ENCODE measurements at regions not wholly inside any gene's neighbourhood (a gene's known extent, or its start where the extent isn't known, plus 50 kb on each side); places are given as distances from the start of the nearest gene placed in this dataset.

DNA sequence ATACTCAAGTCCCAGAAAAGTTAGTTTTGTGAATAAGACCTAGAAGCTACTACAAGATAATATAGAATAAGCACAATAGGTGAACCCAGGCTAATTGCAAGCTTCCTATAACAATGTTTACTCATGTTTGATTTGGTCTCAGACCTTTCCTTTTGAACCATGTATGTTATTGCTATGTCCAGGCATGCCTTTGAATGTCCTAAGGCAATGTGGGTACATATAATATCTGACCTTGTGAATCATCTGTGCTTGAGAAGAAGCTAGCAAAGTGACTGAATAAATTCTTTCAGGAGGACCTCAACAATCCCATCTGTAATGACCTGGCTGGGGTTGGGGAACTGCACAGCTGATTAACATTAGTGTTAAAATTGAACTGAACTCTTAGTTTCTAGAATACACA, 1285.9 kb upstream of the CELF4 start:
- ATAC-seq: no peak
- no peak overlapping the region for H3K27ac Mint-ChIP-seq
- H3K9me3 Mint-ChIP-seq (ENCODE audit: insufficient read depth): peaks cover 4% of the 10 kb centered on the region
- H3K27me3 Mint-ChIP-seq (ENCODE audit: low read depth): no peaks in the 10 kb centered on the region
- H3K36me3 Mint-ChIP-seq (ENCODE audit: low read depth): no peaks in the 10 kb centered on the region
- no peak overlapping the region for H3K4me3 Mint-ChIP-seq
- ChIA-PET POLR2A (no interaction called here), CTCF (no interaction called here)
- DNase-seq: no peak
- H3K4me1 Mint-ChIP-seq (ENCODE audit: low read depth): no peaks in the 10 kb centered on the region

DNA sequence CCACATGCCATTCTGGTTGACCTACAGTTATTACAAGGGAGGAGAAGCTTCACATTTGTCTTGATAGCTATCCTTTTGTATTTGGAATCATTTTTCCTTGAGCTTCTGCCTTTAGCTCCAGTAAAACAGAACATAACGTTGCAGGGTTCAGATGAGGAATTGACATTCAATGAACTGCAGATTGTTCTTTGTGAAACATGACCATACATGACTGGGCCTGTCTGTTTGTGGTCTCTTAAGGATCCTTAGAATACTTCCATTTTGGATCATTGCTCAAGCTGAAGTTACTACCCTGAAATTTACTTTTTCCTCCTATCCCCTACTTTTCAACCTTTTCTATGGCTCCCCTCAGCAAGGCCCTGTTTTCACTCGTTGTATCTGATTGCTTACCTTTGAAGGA, 1281.7 kb upstream of the CELF4 start:
- no peak overlapping the region for H3K4me3 Mint-ChIP-seq
- H3K27ac Mint-ChIP-seq: no peak overlapping the region
- no peaks in the 10 kb centered on the region for H3K4me1 Mint-ChIP-seq (ENCODE audit: low read depth)
- H3K9me3 Mint-ChIP-seq (ENCODE audit: insufficient read depth): peaks cover 6% of the 10 kb centered on the region
- no peaks in the 10 kb centered on the region for H3K27me3 Mint-ChIP-seq (ENCODE audit: low read depth)
- CTCF ChIA-PET: no interaction called here
- POLR2A ChIA-PET: no interaction called here
- ATAC-seq (no peak), DNase-seq (no peak)
- no peaks in the 10 kb centered on the region for H3K36me3 Mint-ChIP-seq (ENCODE audit: low read depth)

DNA sequence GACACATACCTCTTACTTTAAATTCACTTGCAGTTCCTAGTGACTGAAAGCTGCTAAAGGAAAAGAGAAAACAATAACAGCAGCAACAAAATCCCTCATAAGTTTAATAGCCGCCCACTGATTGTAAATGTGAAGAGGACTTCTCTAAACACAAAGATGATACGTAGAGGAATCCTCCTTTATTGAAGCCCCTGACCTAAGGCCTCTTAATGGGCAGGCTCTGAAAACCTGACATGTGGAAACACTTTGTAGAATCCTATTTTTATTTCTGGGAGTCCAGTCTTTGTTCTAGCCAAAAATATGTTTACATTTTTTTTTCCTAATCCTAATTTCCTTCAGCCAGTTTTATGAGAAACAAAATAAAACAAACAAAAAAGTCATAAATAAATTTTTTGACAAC, 1277.7 kb upstream of the CELF4 start:
- H3K4me3 Mint-ChIP-seq: no peak overlapping the region
- ChIA-PET CTCF (no interaction called here), POLR2A (no interaction called here)
- no peak overlapping the region for H3K27ac Mint-ChIP-seq
- H3K9me3 Mint-ChIP-seq (ENCODE audit: insufficient read depth): peaks cover 6% of the 10 kb centered on the region
- H3K36me3 Mint-ChIP-seq (ENCODE audit: low read depth): no peaks in the 10 kb centered on the region
- ATAC-seq (no peak), DNase-seq (no peak)
- H3K4me1 Mint-ChIP-seq (ENCODE audit: low read depth): no peaks in the 10 kb centered on the region
- H3K27me3 Mint-ChIP-seq (ENCODE audit: low read depth): no peaks in the 10 kb centered on the region

DNA sequence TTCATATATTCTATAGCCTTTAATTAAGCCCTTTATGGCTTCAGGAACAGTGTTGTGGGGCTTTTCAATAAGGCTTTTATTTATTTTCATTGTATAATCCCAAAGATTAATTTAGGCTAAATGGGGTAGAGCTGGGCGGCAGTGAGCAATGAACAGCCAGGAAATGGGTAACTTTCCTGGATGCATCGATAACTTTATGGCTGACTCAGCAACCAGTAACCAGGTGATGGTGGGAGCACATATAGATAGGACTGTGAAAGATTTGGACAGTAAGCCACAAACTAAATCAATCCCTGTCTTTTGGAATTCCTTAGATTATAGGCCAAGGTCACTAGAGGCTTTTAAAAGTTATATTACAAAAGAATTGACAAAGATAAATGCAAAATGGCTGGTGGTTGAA, 1260.6 kb upstream of the CELF4 start:
- no peaks in the 10 kb centered on the region for H3K36me3 Mint-ChIP-seq (ENCODE audit: low read depth)
- POLR2A ChIA-PET: no interaction called here
- DNase-seq (no peak), ATAC-seq (no peak)
- CTCF ChIA-PET: no interaction called here
- no peak overlapping the region for H3K4me3 Mint-ChIP-seq
- H3K27me3 Mint-ChIP-seq (ENCODE audit: low read depth): no peaks in the 10 kb centered on the region
- no peaks in the 10 kb centered on the region for H3K4me1 Mint-ChIP-seq (ENCODE audit: low read depth)
- no peak overlapping the region for H3K27ac Mint-ChIP-seq
- H3K9me3 Mint-ChIP-seq (ENCODE audit: insufficient read depth): no peaks in the 10 kb centered on the region

DNA sequence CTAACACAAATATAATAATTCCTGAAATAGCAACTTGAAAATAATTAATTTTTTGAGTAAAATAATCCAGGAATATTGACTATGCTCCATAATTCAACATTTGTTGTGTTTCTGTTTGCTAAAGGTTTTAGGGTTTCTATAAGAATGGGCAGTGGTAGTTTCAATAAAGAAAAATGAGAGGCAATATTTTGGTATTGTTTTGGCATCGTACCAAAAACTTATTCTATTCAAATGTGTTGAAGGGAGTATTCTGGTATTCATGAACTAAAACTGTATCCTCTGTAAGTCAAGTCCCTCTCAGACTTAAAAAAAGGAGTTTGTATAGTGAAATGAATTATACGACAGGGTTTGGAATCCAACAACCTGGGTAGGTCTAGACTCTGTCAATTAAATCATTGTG, 1245.6 kb upstream of the CELF4 start:
- Mint-ChIP-seq H3K4me1 (ENCODE audit: low read depth) (no peaks in the 10 kb centered on the region), H3K36me3 (ENCODE audit: low read depth) (no peaks in the 10 kb centered on the region), H3K9me3 (ENCODE audit: insufficient read depth) (no peaks in the 10 kb centered on the region), H3K27ac (no peak overlapping the region), H3K4me3 (no peak overlapping the region), H3K27me3 (ENCODE audit: low read depth) (no peaks in the 10 kb centered on the region)
- ChIA-PET CTCF (no interaction called here), POLR2A (no interaction called here)
- ATAC-seq (no peak), DNase-seq (no peak)

DNA sequence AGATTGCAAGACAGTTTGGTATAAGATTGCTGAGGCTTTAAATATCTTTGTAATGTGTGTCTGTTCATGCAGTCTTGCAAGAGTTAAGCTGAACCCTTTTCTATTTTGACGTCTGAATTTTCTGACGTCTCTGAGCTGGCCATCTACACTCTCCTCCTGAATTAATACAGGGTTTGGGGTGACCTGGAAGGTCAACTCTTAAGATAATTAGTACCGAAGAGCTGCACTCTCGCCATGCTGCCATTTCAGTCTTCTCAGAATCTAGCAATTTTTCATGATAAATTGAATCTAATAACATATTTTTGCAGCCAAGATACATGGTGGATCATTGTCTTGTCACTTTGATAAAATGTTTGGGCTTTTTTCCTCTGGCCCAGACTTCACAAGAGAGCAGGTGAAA, 1245.2 kb upstream of the CELF4 start:
- ChIA-PET CTCF (no interaction called here), POLR2A (no interaction called here)
- no peak for DNase-seq
- ATAC-seq: no peak
- Mint-ChIP-seq H3K4me3 (no peak overlapping the region), H3K36me3 (ENCODE audit: low read depth) (no peaks in the 10 kb centered on the region), H3K4me1 (ENCODE audit: low read depth) (no peaks in the 10 kb centered on the region), H3K27ac (no peak overlapping the region), H3K9me3 (ENCODE audit: insufficient read depth) (no peaks in the 10 kb centered on the region), H3K27me3 (ENCODE audit: low read depth) (no peaks in the 10 kb centered on the region)

DNA sequence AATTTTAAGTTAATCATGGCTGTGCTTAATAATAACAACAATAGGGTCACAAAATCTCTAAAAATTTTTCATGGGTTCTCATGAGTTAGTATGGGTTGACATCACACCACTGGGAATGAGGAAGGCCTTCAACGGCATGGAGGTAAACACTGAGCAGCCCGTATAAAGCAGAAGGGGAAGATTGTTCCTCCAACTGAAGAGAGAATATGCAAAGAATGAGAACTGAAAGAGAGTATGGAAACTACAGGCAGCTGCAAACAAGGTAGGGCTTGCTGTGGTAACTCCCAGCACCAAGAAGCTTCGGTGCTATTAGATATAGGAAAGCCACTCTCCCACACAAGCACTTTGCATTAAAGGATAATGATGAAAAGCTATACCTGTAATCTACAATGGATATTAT, 1242.3 kb upstream of the CELF4 start:
- POLR2A ChIA-PET: no interaction called here
- no peaks in the 10 kb centered on the region for H3K36me3 Mint-ChIP-seq (ENCODE audit: low read depth)
- CTCF ChIA-PET: no interaction called here
- H3K9me3 Mint-ChIP-seq (ENCODE audit: insufficient read depth): no peaks in the 10 kb centered on the region
- H3K4me1 Mint-ChIP-seq (ENCODE audit: low read depth): no peaks in the 10 kb centered on the region
- H3K4me3 Mint-ChIP-seq: no peak overlapping the region
- no peaks in the 10 kb centered on the region for H3K27me3 Mint-ChIP-seq (ENCODE audit: low read depth)
- no peak for DNase-seq
- no peak for ATAC-seq
- H3K27ac Mint-ChIP-seq: no peak overlapping the region

DNA sequence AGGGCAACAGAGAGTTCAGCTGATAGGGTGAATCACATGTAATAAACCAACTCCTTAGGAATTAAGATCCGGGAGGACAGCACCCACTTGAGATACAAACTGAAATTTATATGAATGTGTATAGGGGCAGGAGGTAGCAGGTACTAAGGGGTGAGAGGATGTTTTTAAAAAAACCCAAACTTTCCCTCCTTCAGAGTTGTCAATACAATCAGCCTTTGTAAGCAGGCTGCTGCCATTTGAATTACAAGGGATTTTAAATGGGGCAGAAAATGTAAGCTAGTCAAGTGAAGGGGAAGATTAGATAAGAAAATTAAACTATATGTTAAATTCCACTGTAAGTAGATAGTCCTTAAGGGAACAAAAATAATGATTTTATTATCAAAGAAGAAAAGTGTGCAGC, 1239.7 kb upstream of the CELF4 start:
- CTCF ChIA-PET: no interaction called here
- no peak overlapping the region for H3K4me3 Mint-ChIP-seq
- DNase-seq (no peak), ATAC-seq (no peak)
- no peaks in the 10 kb centered on the region for H3K4me1 Mint-ChIP-seq (ENCODE audit: low read depth)
- no peaks in the 10 kb centered on the region for H3K27me3 Mint-ChIP-seq (ENCODE audit: low read depth)
- no peaks in the 10 kb centered on the region for H3K36me3 Mint-ChIP-seq (ENCODE audit: low read depth)
- no peak overlapping the region for H3K27ac Mint-ChIP-seq
- H3K9me3 Mint-ChIP-seq (ENCODE audit: insufficient read depth): no peaks in the 10 kb centered on the region
- POLR2A ChIA-PET: no interaction called here

DNA sequence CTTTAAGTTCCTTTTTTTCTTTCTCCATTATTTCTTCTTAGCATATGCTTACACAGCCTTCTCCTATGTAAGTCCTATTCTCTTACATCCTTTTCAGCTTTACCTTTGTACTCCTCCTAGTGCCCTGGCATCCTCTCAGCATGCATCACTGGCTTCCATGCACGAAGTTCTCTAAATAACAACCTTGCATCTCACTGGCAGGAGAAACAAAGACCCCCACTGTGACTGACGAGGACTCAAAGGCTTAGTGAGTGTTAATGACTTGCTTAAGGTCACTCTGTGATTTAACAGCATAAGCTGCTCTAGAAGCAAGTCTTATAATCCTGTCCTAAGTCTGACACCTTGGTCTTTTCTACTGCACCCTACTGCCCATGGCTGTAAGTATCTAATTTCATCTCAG, 1236.0 kb upstream of the CELF4 start:
- ATAC-seq (no peak), DNase-seq (no peak)
- H3K36me3 Mint-ChIP-seq (ENCODE audit: low read depth): no peaks in the 10 kb centered on the region
- H3K27me3 Mint-ChIP-seq (ENCODE audit: low read depth): no peaks in the 10 kb centered on the region
- H3K27ac Mint-ChIP-seq: no peak overlapping the region
- ChIA-PET CTCF (no interaction called here), POLR2A (no interaction called here)
- H3K9me3 Mint-ChIP-seq (ENCODE audit: insufficient read depth): no peaks in the 10 kb centered on the region
- H3K4me3 Mint-ChIP-seq: no peak overlapping the region
- no peaks in the 10 kb centered on the region for H3K4me1 Mint-ChIP-seq (ENCODE audit: low read depth)

DNA sequence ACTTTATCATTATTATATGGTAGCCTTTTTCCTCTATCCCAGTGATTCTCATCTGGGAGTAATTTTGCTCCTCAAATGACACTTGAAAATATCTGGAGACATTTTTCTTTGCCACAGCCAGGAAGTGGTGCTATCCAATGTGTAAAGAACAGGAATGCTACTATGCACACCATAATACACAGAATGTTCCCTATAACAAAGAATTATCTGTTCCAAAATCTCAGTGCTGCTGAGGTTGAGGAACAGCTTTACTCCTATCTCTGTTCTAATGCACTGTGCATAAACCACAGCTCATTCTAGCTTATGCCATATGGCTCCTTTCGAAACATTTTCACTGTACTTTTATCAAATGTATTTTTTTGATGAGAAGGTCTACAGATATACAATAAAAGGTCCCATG, 1231.2 kb upstream of the CELF4 start:
- Mint-ChIP-seq H3K9me3 (ENCODE audit: insufficient read depth) (no peaks in the 10 kb centered on the region), H3K36me3 (ENCODE audit: low read depth) (no peaks in the 10 kb centered on the region), H3K4me1 (ENCODE audit: low read depth) (no peaks in the 10 kb centered on the region), H3K27me3 (ENCODE audit: low read depth) (no peaks in the 10 kb centered on the region), H3K27ac (no peak overlapping the region), H3K4me3 (no peak overlapping the region)
- ChIA-PET CTCF (no interaction called here), POLR2A (no interaction called here)
- DNase-seq: no peak
- no peak for ATAC-seq

DNA sequence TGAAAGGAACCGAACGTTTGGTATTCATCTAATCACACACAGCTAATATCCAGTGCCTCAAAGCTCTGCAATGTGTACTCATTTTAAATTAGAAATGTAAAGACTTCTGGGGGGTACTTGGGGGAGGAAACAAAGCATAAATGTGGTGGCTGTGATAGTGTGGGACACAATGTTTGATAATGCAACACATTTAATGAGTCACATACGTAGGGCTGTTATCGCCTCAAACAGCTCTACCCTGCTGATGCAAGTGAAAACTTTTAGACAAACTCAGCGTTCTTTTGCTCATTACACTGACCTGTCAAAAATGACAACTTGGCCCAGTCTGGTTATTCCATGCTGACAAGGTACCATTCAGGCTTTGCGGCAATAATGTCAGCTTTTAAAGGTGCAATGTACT, 1227.1 kb upstream of the CELF4 start:
- H3K27ac Mint-ChIP-seq: no peak overlapping the region
- ATAC-seq (no peak), DNase-seq (no peak)
- H3K27me3 Mint-ChIP-seq (ENCODE audit: low read depth): no peaks in the 10 kb centered on the region
- H3K4me1 Mint-ChIP-seq (ENCODE audit: low read depth): no peaks in the 10 kb centered on the region
- H3K36me3 Mint-ChIP-seq (ENCODE audit: low read depth): no peaks in the 10 kb centered on the region
- no peaks in the 10 kb centered on the region for H3K9me3 Mint-ChIP-seq (ENCODE audit: insufficient read depth)
- ChIA-PET CTCF (no interaction called here), POLR2A (no interaction called here)
- H3K4me3 Mint-ChIP-seq: no peak overlapping the region

DNA sequence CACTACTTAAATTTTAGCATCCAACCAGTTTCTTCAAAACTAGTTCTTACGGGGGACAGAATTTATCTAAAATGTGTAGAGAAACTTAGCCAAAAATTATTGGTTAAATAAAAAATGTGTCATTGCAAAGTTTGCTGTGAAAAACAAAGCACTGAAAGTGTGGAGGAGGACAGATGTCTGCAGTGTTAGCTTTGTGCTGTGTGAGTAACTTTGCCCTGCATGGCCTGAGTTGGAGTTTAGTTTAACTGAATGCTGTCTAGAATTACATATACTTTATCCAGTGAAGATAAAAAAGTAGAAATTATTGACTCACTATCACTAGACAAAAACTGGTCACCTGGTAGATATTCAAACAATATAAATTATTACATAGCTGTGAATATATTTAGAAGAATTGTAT, 1225.2 kb upstream of the CELF4 start:
- Mint-ChIP-seq H3K4me3 (no peak overlapping the region), H3K27me3 (ENCODE audit: low read depth) (no peaks in the 10 kb centered on the region), H3K27ac (no peak overlapping the region), H3K9me3 (ENCODE audit: insufficient read depth) (no peaks in the 10 kb centered on the region), H3K36me3 (ENCODE audit: low read depth) (no peaks in the 10 kb centered on the region), H3K4me1 (ENCODE audit: low read depth) (no peaks in the 10 kb centered on the region)
- no peak for DNase-seq
- no peak for ATAC-seq
- CTCF ChIA-PET: no interaction called here
- POLR2A ChIA-PET: no interaction called here

DNA sequence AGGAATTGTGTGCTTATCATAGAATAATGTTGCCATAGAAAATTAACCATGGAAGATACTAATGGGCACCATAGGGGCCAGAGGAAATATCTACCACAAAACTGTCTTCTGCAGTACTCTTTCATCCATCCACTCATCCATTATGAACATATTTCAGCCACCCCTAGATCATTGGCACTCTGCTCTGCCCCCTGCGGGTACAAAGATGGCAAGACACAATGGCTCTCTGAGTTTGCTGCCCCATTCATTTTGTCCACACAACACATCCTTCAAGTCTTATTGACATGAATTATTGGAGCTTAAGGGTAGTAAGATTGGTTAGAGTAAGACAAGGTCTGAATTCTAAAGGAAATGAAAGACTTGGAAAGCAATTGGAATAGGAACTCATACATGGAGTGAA, 1224.7 kb upstream of the CELF4 start:
- H3K36me3 Mint-ChIP-seq (ENCODE audit: low read depth): no peaks in the 10 kb centered on the region
- CTCF ChIA-PET: no interaction called here
- no peak overlapping the region for H3K4me3 Mint-ChIP-seq
- no peaks in the 10 kb centered on the region for H3K9me3 Mint-ChIP-seq (ENCODE audit: insufficient read depth)
- no peak overlapping the region for H3K27ac Mint-ChIP-seq
- DNase-seq (no peak), ATAC-seq (no peak)
- H3K27me3 Mint-ChIP-seq (ENCODE audit: low read depth): no peaks in the 10 kb centered on the region
- POLR2A ChIA-PET: no interaction called here
- no peaks in the 10 kb centered on the region for H3K4me1 Mint-ChIP-seq (ENCODE audit: low read depth)

DNA sequence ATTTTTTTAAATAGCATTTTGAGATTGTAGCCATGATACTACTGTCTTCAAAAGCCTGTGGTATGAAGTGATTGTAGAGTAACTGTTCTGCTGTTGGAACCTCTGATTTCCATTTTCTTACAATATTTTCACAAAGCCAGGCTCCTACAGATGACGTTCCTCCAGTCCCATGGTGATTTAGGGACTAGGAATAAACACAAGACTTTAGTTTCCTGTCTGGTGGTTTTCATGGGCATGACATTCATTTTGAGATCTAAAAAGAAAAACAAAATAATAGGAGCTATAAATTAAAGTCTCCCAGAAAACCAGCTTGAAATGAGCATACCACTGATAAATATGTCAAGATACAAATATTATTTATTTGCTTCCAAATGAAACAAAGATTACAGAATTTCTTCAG, 1223.5 kb upstream of the CELF4 start:
- ChIA-PET POLR2A (no interaction called here), CTCF (no interaction called here)
- ATAC-seq (no peak), DNase-seq (no peak)
- H3K4me3 Mint-ChIP-seq: no peak overlapping the region
- H3K9me3 Mint-ChIP-seq (ENCODE audit: insufficient read depth): no peaks in the 10 kb centered on the region
- no peak overlapping the region for H3K27ac Mint-ChIP-seq
- H3K4me1 Mint-ChIP-seq (ENCODE audit: low read depth): no peaks in the 10 kb centered on the region
- no peaks in the 10 kb centered on the region for H3K27me3 Mint-ChIP-seq (ENCODE audit: low read depth)
- no peaks in the 10 kb centered on the region for H3K36me3 Mint-ChIP-seq (ENCODE audit: low read depth)
